Kidney glomerular epithelial cell (primary cell): ENCODE measurements at regions not wholly inside any gene's neighbourhood (a gene's known extent, or its start where the extent isn't known, plus 50 kb on each side); places are given as distances from the start of the nearest gene placed in this dataset.

Source experiments
- DNase-seq: peaks from one replicate; lab custom pipeline; 2025; lab: John Stamatoyannopoulos, UW

- no peak for DNase-seq
Measured at GRCh38 chr18:73639788-73640187, 507.8 kb downstream of the FBXO15 start.

- no peak for DNase-seq
Measured at GRCh38 chr18:73638709-73639108, 508.9 kb downstream of the FBXO15 start.

- DNase-seq: no peak
Measured at GRCh38 chr18:73636355-73636754, 511.3 kb downstream of the FBXO15 start.

GRCh38 chr18:73626859-73627258 is 520.8 kb downstream of the FBXO15 start:
- DNase-seq: no peak

- no peak for DNase-seq
Measured at GRCh38 chr18:73626221-73626620, 521.4 kb downstream of the FBXO15 start.

- DNase-seq: no peak
Measured at GRCh38 chr18:73621091-73621490, 526.5 kb downstream of the FBXO15 start.

GRCh38 chr18:73617981-73618380 is 529.7 kb downstream of the FBXO15 start:
- no peak for DNase-seq

- no peak for DNase-seq
Measured at GRCh38 chr18:73615506-73615905, 532.1 kb downstream of the FBXO15 start.

GRCh38 chr18:73614812-73615211 is 532.8 kb downstream of the FBXO15 start:
- DNase-seq: peak; percentile 85

GRCh38 chr18:73613706-73614340 is 533.8 kb downstream of the FBXO15 start:
- DNase-seq: no peak

GRCh38 chr18:73597832-73598615 is 549.6 kb downstream of the FBXO15 start:
- DNase-seq: no peak

- no peak for DNase-seq
Measured at GRCh38 chr18:73594749-73595148, 552.9 kb downstream of the FBXO15 start.

GRCh38 chr18:73593207-73593606 is 554.4 kb downstream of the FBXO15 start:
- no peak for DNase-seq

GRCh38 chr18:73590950-73591349 is 556.7 kb downstream of the FBXO15 start:
- DNase-seq: no peak

- DNase-seq: no peak
Measured at GRCh38 chr18:73579698-73580097, 567.9 kb downstream of the FBXO15 start.

GRCh38 chr18:73577365-73577764 is 570.3 kb downstream of the FBXO15 start:
- no peak for DNase-seq

- peak; percentile 28 for DNase-seq
Measured at GRCh38 chr18:73563901-73564472, 583.6 kb downstream of the FBXO15 start.

- no peak for DNase-seq
Measured at GRCh38 chr18:73563345-73563744, 584.3 kb downstream of the FBXO15 start.

- DNase-seq: no peak
Measured at GRCh38 chr18:73556904-73557303, 590.7 kb downstream of the FBXO15 start.

- DNase-seq: no peak
Measured at GRCh38 chr18:73552171-73552570, 595.5 kb downstream of the FBXO15 start.

GRCh38 chr18:73551211-73551610 is 596.4 kb downstream of the FBXO15 start:
- no peak for DNase-seq

- no peak for DNase-seq
Measured at GRCh38 chr18:73549236-73549635, 598.4 kb downstream of the FBXO15 start.

- no peak for DNase-seq
Measured at GRCh38 chr18:73545472-73545871, 602.2 kb downstream of the FBXO15 start.
